ENCODE measurements at regions not wholly inside any gene's neighbourhood (a gene's known extent, or its start where the extent isn't known, plus 50 kb on each side); places are given as distances from the start of the nearest gene placed in this dataset.

DNA sequence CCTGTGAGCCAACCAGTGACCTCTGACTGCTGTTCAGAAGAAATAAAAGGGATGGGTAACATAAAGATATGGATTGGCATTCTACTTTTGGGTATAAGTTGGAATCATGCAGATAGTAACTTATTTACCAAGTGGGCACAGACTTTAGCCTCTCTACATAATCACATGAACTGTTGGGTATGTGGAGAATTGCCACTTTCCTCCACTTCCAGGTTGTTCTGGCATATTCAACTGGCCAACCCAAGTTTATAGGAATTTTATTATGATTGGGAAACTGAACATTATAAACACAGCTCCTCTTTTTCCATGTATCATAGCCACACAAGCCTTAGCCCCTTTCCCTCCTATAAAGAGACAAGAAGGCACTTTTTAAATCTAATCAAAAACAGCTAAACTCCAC is 179.3 kb downstream of the RNF152 start:
- TF ChIP-seq POLR2A (IDR thresholded peaks at IDR 0.05; ENCODE audit: borderline replicate concordance, extremely low read depth, insufficient read depth, insufficient read length) (no peak), YY1 (IDR thresholded peaks at IDR 0.05; ENCODE audit: extremely low read depth, insufficient replicate concordance, low read depth, low read length) (no peak), POLR2AphosphoS5 (IDR thresholded peaks at IDR 0.05; ENCODE audit: low read depth, low read length) (no peak), JUND (IDR thresholded peaks at IDR 0.05) (no peak), RAD21 (IDR thresholded peaks at IDR 0.05; ENCODE audit: low read depth) (no peak), CBX3 (IDR thresholded peaks at IDR 0.05; ENCODE audit: low read depth) (no peak), SP1 (IDR thresholded peaks at IDR 0.05; ENCODE audit: low read depth) (no peak), SRF (IDR thresholded peaks at IDR 0.05; ENCODE audit: low read depth) (no peak)
- TF ChIP-seq, protein P1, sequence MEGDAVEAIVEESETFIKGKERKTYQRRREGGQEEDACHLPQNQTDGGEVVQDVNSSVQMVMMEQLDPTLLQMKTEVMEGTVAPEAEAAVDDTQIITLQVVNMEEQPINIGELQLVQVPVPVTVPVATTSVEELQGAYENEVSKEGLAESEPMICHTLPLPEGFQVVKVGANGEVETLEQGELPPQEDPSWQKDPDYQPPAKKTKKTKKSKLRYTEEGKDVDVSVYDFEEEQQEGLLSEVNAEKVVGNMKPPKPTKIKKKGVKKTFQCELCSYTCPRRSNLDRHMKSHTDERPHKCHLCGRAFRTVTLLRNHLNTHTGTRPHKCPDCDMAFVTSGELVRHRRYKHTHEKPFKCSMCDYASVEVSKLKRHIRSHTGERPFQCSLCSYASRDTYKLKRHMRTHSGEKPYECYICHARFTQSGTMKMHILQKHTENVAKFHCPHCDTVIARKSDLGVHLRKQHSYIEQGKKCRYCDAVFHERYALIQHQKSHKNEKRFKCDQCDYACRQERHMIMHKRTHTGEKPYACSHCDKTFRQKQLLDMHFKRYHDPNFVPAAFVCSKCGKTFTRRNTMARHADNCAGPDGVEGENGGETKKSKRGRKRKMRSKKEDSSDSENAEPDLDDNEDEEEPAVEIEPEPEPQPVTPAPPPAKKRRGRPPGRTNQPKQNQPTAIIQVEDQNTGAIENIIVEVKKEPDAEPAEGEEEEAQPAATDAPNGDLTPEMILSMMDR (IDR thresholded peaks at IDR 0.05 in 2 of 3, conservative IDR thresholded peaks at IDR 0.05 in 1 of 3; ENCODE audit: borderline replicate concordance in 1 of 3, insufficient read depth in 1 of 3, low read depth in 2 of 3, low read length in 2 of 3) = no peak

Data from HCT116 (cell line).